ENCODE measurements at regions not wholly inside any gene's neighbourhood (a gene's known extent, or its start where the extent isn't known, plus 50 kb on each side); places are given as distances from the start of the nearest gene placed in this dataset.
A peak's percentile ranks its signal among the peaks of the same experiment; 100 is the strongest.

GRCh38 chr22:27237080-27237741 is 564.3 kb downstream of the MN1 start:
- no peak for TF ChIP-seq TCF4 (CRISPR knock-in tag; IDR thresholded peaks at IDR 0.05; ENCODE audit: borderline replicate concordance)
- no peak for ATAC-seq

- TF ChIP-seq PATZ1 (CRISPR knock-in tag; IDR thresholded peaks at IDR 0.05; ENCODE audit: borderline replicate concordance) (peak; percentile 82; the same call in 1 of the 2 replicates), ARNTL (CRISPR knock-in tag; IDR thresholded peaks at IDR 0.05; ENCODE audit: borderline replicate concordance, low read depth) (no peak), GLIS3 (CRISPR knock-in tag; IDR thresholded peaks at IDR 0.05) (no peak), TCF4 (CRISPR knock-in tag; IDR thresholded peaks at IDR 0.05; ENCODE audit: borderline replicate concordance) (peak; percentile 92), ZFP3 (CRISPR knock-in tag; IDR thresholded peaks at IDR 0.05) (0 out of 2 replicates have a peak, but pooled peaks have one; percentile 10), PPARA (CRISPR knock-in tag; IDR thresholded peaks at IDR 0.05; ENCODE audit: borderline replicate concordance) (no peak), SNAI2 (CRISPR knock-in tag; IDR thresholded peaks at IDR 0.05) (peak; percentile 62), CSDC2 (CRISPR knock-in tag; IDR thresholded peaks at IDR 0.05) (no peak; the same call in 1 of the 2 replicates), RARB (CRISPR knock-in tag; IDR thresholded peaks at IDR 0.05) (no peak), TOX (CRISPR knock-in tag; IDR thresholded peaks at IDR 0.05; ENCODE audit: borderline replicate concordance) (no peak), ZNF70 (CRISPR knock-in tag; IDR thresholded peaks at IDR 0.05) (0 out of 2 replicates have a peak, but pooled peaks have one; percentile 6), ZC3H10 (CRISPR knock-in tag; IDR thresholded peaks at IDR 0.05) (no peak), ZNF8 (CRISPR knock-in tag; IDR thresholded peaks at IDR 0.05) (peak; percentile 21; the same call in 1 of the 2 replicates), ISL1 (CRISPR knock-in tag; IDR thresholded peaks at IDR 0.05) (peak; percentile 66), ZNF565 (CRISPR knock-in tag; conservative IDR thresholded peaks at IDR 0.05; ENCODE audit: low read depth) (0 out of 2 replicates have a peak, but pooled peaks have one; percentile 8), OSR1 (CRISPR knock-in tag; IDR thresholded peaks at IDR 0.05) (no peak), BACH2 (CRISPR knock-in tag; IDR thresholded peaks at IDR 0.05; ENCODE audit: borderline replicate concordance) (no peak), ZFP30 (CRISPR knock-in tag; IDR thresholded peaks at IDR 0.05) (no peak), ESRRG (CRISPR knock-in tag; IDR thresholded peaks at IDR 0.05) (0 out of 2 replicates have a peak, but pooled peaks have one; percentile 22)
- TF ChIP-seq, protein P1, sequence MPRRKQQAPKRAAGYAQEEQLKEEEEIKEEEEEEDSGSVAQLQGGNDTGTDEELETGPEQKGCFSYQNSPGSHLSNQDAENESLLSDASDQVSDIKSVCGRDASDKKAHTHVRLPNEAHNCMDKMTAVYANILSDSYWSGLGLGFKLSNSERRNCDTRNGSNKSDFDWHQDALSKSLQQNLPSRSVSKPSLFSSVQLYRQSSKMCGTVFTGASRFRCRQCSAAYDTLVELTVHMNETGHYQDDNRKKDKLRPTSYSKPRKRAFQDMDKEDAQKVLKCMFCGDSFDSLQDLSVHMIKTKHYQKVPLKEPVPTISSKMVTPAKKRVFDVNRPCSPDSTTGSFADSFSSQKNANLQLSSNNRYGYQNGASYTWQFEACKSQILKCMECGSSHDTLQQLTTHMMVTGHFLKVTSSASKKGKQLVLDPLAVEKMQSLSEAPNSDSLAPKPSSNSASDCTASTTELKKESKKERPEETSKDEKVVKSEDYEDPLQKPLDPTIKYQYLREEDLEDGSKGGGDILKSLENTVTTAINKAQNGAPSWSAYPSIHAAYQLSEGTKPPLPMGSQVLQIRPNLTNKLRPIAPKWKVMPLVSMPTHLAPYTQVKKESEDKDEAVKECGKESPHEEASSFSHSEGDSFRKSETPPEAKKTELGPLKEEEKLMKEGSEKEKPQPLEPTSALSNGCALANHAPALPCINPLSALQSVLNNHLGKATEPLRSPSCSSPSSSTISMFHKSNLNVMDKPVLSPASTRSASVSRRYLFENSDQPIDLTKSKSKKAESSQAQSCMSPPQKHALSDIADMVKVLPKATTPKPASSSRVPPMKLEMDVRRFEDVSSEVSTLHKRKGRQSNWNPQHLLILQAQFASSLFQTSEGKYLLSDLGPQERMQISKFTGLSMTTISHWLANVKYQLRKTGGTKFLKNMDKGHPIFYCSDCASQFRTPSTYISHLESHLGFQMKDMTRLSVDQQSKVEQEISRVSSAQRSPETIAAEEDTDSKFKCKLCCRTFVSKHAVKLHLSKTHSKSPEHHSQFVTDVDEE (CRISPR knock-in tag; IDR thresholded peaks at IDR 0.05): peak; percentile 97
- TF ChIP-seq, protein P2, sequence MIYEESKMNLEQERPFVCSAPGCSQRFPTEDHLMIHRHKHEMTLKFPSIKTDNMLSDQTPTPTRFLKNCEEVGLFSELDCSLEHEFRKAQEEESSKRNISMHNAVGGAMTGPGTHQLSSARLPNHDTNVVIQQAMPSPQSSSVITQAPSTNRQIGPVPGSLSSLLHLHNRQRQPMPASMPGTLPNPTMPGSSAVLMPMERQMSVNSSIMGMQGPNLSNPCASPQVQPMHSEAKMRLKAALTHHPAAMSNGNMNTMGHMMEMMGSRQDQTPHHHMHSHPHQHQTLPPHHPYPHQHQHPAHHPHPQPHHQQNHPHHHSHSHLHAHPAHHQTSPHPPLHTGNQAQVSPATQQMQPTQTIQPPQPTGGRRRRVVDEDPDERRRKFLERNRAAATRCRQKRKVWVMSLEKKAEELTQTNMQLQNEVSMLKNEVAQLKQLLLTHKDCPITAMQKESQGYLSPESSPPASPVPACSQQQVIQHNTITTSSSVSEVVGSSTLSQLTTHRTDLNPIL (CRISPR knock-in tag; IDR thresholded peaks at IDR 0.05; ENCODE audit: low read depth): peak; percentile 79; the same call in 1 of the 2 replicates
- TF ChIP-seq, protein P3, sequence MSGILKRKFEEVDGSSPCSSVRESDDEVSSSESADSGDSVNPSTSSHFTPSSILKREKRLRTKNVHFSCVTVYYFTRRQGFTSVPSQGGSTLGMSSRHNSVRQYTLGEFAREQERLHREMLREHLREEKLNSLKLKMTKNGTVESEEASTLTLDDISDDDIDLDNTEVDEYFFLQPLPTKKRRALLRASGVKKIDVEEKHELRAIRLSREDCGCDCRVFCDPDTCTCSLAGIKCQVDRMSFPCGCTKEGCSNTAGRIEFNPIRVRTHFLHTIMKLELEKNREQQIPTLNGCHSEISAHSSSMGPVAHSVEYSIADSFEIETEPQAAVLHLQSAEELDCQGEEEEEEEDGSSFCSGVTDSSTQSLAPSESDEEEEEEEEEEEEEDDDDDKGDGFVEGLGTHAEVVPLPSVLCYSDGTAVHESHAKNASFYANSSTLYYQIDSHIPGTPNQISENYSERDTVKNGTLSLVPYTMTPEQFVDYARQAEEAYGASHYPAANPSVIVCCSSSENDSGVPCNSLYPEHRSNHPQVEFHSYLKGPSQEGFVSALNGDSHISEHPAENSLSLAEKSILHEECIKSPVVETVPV (CRISPR knock-in tag; IDR thresholded peaks at IDR 0.05): peak; percentile 56; the same call in 1 of the 2 replicates
- TF ChIP-seq, protein P4, sequence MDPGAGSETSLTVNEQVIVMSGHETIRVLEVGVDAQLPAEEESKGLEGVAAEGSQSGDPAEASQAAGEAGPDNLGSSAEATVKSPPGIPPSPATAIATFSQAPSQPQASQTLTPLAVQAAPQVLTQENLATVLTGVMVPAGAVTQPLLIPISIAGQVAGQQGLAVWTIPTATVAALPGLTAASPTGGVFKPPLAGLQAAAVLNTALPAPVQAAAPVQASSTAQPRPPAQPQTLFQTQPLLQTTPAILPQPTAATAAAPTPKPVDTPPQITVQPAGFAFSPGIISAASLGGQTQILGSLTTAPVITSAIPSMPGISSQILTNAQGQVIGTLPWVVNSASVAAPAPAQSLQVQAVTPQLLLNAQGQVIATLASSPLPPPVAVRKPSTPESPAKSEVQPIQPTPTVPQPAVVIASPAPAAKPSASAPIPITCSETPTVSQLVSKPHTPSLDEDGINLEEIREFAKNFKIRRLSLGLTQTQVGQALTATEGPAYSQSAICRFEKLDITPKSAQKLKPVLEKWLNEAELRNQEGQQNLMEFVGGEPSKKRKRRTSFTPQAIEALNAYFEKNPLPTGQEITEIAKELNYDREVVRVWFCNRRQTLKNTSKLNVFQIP (CRISPR knock-in tag; IDR thresholded peaks at IDR 0.05; ENCODE audit: borderline replicate concordance, low read depth): no peak
- peak; percentile 88 for ATAC-seq
These were observed 562.5 kb downstream of the MN1 start for GRCh38 chr22:27238935-27239510.
